B cell (primary cell): ENCODE measurements at regions not wholly inside any gene's neighbourhood (a gene's known extent, or its start where the extent isn't known, plus 50 kb on each side); places are given as distances from the start of the nearest gene placed in this dataset.

Experiments used
- ATAC-seq: fragments of 200-7000 bp; cut with Tn5 transposase; one replicate; pipeline ENCODE4 v1.10.0; 2021; ENCODE audit warnings: low read depth, mild to moderate bottlenecking, moderate number of reproducible peaks, moderate library complexity
- CTCF ChIA-PET: fragments of 350-600 bp; sonication (Branson Sonifier 250); formaldehyde crosslinking; loops from one replicate; lab custom pipeline; 2021; ENCODE audit warnings: antibody characterized with exemption, inconsistent platforms; lab: Charles Lee
- POLR2A ChIA-PET: fragments of 350-600 bp; sonication (Branson Sonifier 250); formaldehyde crosslinking; loops from one replicate; lab custom pipeline; 2021; ENCODE audit warnings: antibody characterized with exemption; lab: Charles Lee
- DNase-seq: peaks from one replicate; pipeline ENCODE4 v3.0.0; 2013
- H2AFZ ChIP-seq: 2 replicates; pipeline ENCODE4 v1.6.1; 2012; ENCODE audit warnings: mild to moderate bottlenecking, low read depth, low read length; ENCODE audit not compliant: insufficient read depth, poor library complexity, severe bottlenecking
- H3K27ac ChIP-seq, 2 donors: 1 replicate in 1 of 2; 2 replicates in 1 of 2; pipeline ENCODE4 v1.5.1; 2012 to 2013; ENCODE audit warnings: low read length in 2 of 2, mild to moderate bottlenecking in 2 of 2, moderate library complexity in 1 of 2
- H3K27me3 ChIP-seq, 4 experiments: fragments of 200-600 bp in 1 of 4; sonication (generic) in 1 of 4; replicated peaks in 1 of 4; 1 replicate in 2 of 4; 2 replicates in 2 of 4; pipeline versions ENCODE4 v1.6.1 to v1.7.0; 2013 to 2016; ENCODE audit warnings: low read length in 3 of 4, mild to moderate bottlenecking in 2 of 4, mixed read lengths in 1 of 4, moderate library complexity in 1 of 4; ENCODE audit not compliant: insufficient read depth in 4 of 4, control insufficient read depth in 3 of 4; ENCODE audit errors: control extremely low read depth in 1 of 4
- H3K36me3 ChIP-seq, 2 experiments: replicated peaks in 1 of 2; 1 replicate in 1 of 2; 2 replicates in 1 of 2; pipeline versions ENCODE4 v1.6.1 to v1.7.1; 2013; ENCODE audit warnings: low read length in 1 of 2; ENCODE audit not compliant: insufficient read depth in 2 of 2, control insufficient read depth in 1 of 2; ENCODE audit errors: control extremely low read depth in 1 of 2, extremely low read depth in 1 of 2
- H3K4me1 ChIP-seq, 2 donors: fragments of 200-600 bp in 1 of 2; sonication (generic) in 1 of 2; 1 replicate in 1 of 2; 2 replicates in 1 of 2; pipeline versions ENCODE4 v1.5.1 to v1.6.1; 2013 to 2017; ENCODE audit warnings: low read length in 2 of 2; ENCODE audit not compliant: control insufficient read depth in 2 of 2, insufficient read depth in 2 of 2
- H3K4me2 ChIP-seq: replicated peaks from 2 replicates; pipeline ENCODE3; 2012; ENCODE audit warnings: mild to moderate bottlenecking, low read depth, low read length; ENCODE audit not compliant: poor library complexity, severe bottlenecking
- H3K4me3 ChIP-seq, 5 experiments: fragments of 200-600 bp in 1 of 5; sonication (generic) in 1 of 5; 1 replicate in 3 of 5; 2 replicates in 2 of 5; pipeline versions ENCODE4 v1.5.1 to v1.7.0; 2011 to 2016; ENCODE audit warnings: low read length in 4 of 5, mild to moderate bottlenecking in 4 of 5, low read depth in 2 of 5, control low read depth in 1 of 5, moderate library complexity in 1 of 5; ENCODE audit not compliant: insufficient read depth in 1 of 5; ENCODE audit errors: control extremely low read depth in 1 of 5, extremely low read depth in 1 of 5
- H3K79me2 ChIP-seq: fragments of 200-600 bp; sonication (generic); one replicate; pipeline ENCODE4 v1.6.0; 2016; ENCODE audit warnings: low read length; ENCODE audit not compliant: control insufficient read depth, insufficient read depth
- H3K9ac ChIP-seq: fragments of 200-600 bp; sonication (generic); 2 replicates; pipeline ENCODE4 v1.6.1; 2017; ENCODE audit warnings: mild to moderate bottlenecking, low read length, moderate library complexity
- H3K9me3 ChIP-seq, 3 donors: one replicate each; pipeline versions ENCODE4 v1.6.1 to v1.7.1; 2013; ENCODE audit warnings: low read length in 2 of 3; ENCODE audit not compliant: control insufficient read depth in 2 of 3, insufficient read depth in 1 of 3; ENCODE audit errors: control extremely low read depth in 1 of 3
- H4K20me1 ChIP-seq: 2 replicates; pipeline ENCODE4 v1.6.0; 2012; ENCODE audit warnings: mild to moderate bottlenecking, low read length; ENCODE audit not compliant: insufficient read depth, control insufficient read depth, poor library complexity, severe bottlenecking
- H3K27ac Mint-ChIP-seq: one replicate; pipeline ENCODE4 v1.8.0; 2021; ENCODE audit warnings: mixed read lengths
- H3K27me3 Mint-ChIP-seq: one replicate; pipeline ENCODE4 v1.8.0; 2021; ENCODE audit warnings: mixed read lengths
- H3K4me1 Mint-ChIP-seq: one replicate; pipeline ENCODE4 v1.8.0; 2021; ENCODE audit warnings: mixed read lengths
- H3K4me3 Mint-ChIP-seq: one replicate; pipeline ENCODE4 v1.8.0; 2021; ENCODE audit warnings: mixed read lengths
- H3K9me3 Mint-ChIP-seq: one replicate; pipeline ENCODE4 v1.8.0; 2022; ENCODE audit warnings: mixed read lengths; ENCODE audit not compliant: insufficient read depth
- EZH2 ChIP-seq: IDR thresholded peaks from 2 replicates; pipeline ENCODE4 v1.6.1; 2012; ENCODE audit warnings: borderline replicate concordance, low read depth, mild to moderate bottlenecking, moderate library complexity, low read length; ENCODE audit not compliant: insufficient read depth, poor library complexity, severe bottlenecking
- WGBS: methylation state at CpG from one replicate; pipeline ENCODE4 v1.1.5; 2013; ENCODE audit warnings: missing lambda C conversion rate; ENCODE audit not compliant: insufficient coverage; 5-methylcytosine and 5-hydroxymethylcytosine counted together
- intact Hi-C: fragments of 100-400 bp; cut with micrococcal nuclease; formaldehyde crosslinking; loops from one replicate; pipeline ENCODE4 v1.10.0; 2022
- TF ChIP-seq, protein P1 (sequence below): fragments of 200-600 bp; IDR thresholded peaks from one replicate; pipeline ENCODE4 v1.8.0; 2022; ENCODE audit warnings: antibody characterized with exemption, mild to moderate bottlenecking

DNA sequence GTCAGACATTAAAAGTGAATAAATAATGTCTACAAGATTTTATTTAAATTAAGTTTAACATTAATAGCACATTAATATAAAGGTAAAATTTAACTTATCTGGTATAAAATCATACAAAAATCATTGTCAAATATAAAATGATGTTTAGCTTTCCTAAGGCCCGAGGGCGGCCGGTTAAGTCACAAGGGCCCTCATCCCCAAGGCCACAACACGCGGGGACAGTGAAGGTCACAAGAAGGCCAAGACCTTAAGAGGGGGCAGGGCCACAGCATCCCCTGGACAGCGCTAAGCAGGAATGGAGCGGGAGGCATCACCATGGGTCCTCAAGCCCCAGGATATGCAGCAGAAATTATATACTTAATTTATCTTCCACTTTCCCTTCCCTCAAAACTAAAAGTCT is 62.7 kb upstream of the ZNF85 start:
- Histone ChIP-seq H3K79me2 (no peaks in the 10 kb centered on the region), H3K9ac (no peak overlapping the region), H3K36me3 (no peaks in the 10 kb centered on the region), H4K20me1 (no peaks in the 10 kb centered on the region), H2AFZ (no peak overlapping the region), H3K27ac (no peak overlapping the region), H3K9me3 (peaks cover 4 to 21% (median 14%) of the 10 kb centered on the region in 3 donors), H3K4me2 (no peak overlapping the region), H3K4me3 (no peak overlapping the region), H3K4me1 (no peaks in the 10 kb centered on the region), H3K27me3 (no peaks in the 10 kb centered on the region)
- no peaks in the 10 kb centered on the region for H3K4me1 Mint-ChIP-seq
- intact Hi-C loops, result no loop called here
- peaks cover 16% of the 10 kb centered on the region for H3K9me3 Mint-ChIP-seq
- WGBS, result 100% methylated on average over 5 of the region's 7 CpGs
- H3K4me3 Mint-ChIP-seq, result no peak overlapping the region
- TF ChIP-seq EZH2, result no peak
- TF ChIP-seq, protein P1, sequence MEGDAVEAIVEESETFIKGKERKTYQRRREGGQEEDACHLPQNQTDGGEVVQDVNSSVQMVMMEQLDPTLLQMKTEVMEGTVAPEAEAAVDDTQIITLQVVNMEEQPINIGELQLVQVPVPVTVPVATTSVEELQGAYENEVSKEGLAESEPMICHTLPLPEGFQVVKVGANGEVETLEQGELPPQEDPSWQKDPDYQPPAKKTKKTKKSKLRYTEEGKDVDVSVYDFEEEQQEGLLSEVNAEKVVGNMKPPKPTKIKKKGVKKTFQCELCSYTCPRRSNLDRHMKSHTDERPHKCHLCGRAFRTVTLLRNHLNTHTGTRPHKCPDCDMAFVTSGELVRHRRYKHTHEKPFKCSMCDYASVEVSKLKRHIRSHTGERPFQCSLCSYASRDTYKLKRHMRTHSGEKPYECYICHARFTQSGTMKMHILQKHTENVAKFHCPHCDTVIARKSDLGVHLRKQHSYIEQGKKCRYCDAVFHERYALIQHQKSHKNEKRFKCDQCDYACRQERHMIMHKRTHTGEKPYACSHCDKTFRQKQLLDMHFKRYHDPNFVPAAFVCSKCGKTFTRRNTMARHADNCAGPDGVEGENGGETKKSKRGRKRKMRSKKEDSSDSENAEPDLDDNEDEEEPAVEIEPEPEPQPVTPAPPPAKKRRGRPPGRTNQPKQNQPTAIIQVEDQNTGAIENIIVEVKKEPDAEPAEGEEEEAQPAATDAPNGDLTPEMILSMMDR, result no peak
- H3K27me3 Mint-ChIP-seq, result no peaks in the 10 kb centered on the region
- no peak for ATAC-seq
- CTCF ChIA-PET, result no interaction called here
- H3K27ac Mint-ChIP-seq, result no peak overlapping the region
- no peak for DNase-seq
- POLR2A ChIA-PET, result no interaction called here

DNA sequence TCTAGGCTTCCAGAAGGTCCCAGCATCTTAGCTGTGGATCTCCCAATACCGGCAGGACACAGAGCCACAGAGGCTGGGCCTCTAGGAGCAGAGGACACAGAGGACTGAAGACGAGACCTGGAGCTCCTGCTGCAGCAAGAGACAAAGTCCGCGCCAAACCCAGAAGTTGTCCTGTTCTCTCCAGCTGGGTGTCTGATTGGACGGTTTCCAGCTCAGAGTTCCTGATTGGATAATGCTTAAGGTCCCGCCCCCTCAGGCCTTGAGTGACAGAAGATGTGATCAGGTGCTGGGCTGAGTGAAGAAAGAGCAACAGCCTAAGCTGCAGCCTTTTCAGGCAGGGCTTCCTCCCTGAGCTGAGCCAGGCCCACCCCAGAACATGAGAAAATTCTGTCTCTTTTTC is 59.9 kb upstream of the ZNF85 start:
- H4K20me1 ChIP-seq, result no peaks in the 10 kb centered on the region
- no peak overlapping the region for H2AFZ ChIP-seq
- DNase-seq (no peak), ATAC-seq (no peak)
- no peak overlapping the region for H3K4me2 ChIP-seq
- H3K27ac ChIP-seq, result no peak overlapping the region
- no peaks in the 10 kb centered on the region for H3K4me1 ChIP-seq
- no peak overlapping the region for H3K4me3 ChIP-seq
- TF ChIP-seq, protein P1, result no peak
- TF ChIP-seq EZH2, result no peak
- H3K27me3 ChIP-seq, result no peaks in the 10 kb centered on the region
- POLR2A ChIA-PET, result interaction anchor here (0.6 kb wide), 1 partner anchor 203 kb away, joined by 5 read pairs; no protein-coding TSS in a partner anchor
- no peaks in the 10 kb centered on the region for H3K36me3 ChIP-seq
- 91% methylated on average over 6 of the region's 6 CpGs for WGBS
- Mint-ChIP-seq H3K4me3 (no peak overlapping the region), H3K9me3 (peaks cover 16% of the 10 kb centered on the region), H3K27ac (no peak overlapping the region), H3K4me1 (no peaks in the 10 kb centered on the region), H3K27me3 (no peaks in the 10 kb centered on the region)
- intact Hi-C loops, result no loop called here
- H3K79me2 ChIP-seq, result no peaks in the 10 kb centered on the region
- CTCF ChIA-PET, result no interaction called here
- H3K9ac ChIP-seq, result no peak overlapping the region
- H3K9me3 ChIP-seq, result peaks cover 0 to 21% (median 18%) of the 10 kb centered on the region in 3 donors
